Brain microvascular endothelial cell (primary cell): ENCODE measurements at regions not wholly inside any gene's neighbourhood (a gene's known extent, or its start where the extent isn't known, plus 50 kb on each side); places are given as distances from the start of the nearest gene placed in this dataset.
A peak's percentile ranks its signal among the peaks of the same experiment; 100 is the strongest.

Experiments used
- DNase-seq: peaks from one replicate; pipeline ENCODE4 v3.0.0-alpha.2; 2020
- H3K27ac ChIP-seq: fragments of 250-450 bp; sonication (Bioruptor Pico); 2 replicates; pipeline ENCODE4 v1.5.1; 2020; ENCODE audit warnings: mild to moderate bottlenecking, moderate library complexity
- H3K27me3 ChIP-seq: fragments of 250-450 bp; sonication (Bioruptor Pico); replicated peaks from 2 replicates; pipeline ENCODE4 v1.5.1; 2020; ENCODE audit warnings: mild to moderate bottlenecking
- H3K36me3 ChIP-seq: fragments of 250-450 bp; sonication (Bioruptor Pico); replicated peaks from 2 replicates; pipeline ENCODE4 v1.5.1; 2020; ENCODE audit warnings: mild to moderate bottlenecking
- H3K4me3 ChIP-seq: 2 replicates; pipeline ENCODE4 v1.5.1; 2011; ENCODE audit warnings: low read depth, mild to moderate bottlenecking, control low read depth, low read length, moderate library complexity
- CTCF ChIP-seq: IDR thresholded peaks from 2 replicates; pipeline ENCODE4 v1.5.1; 2011; ENCODE audit warnings: low read depth, mild to moderate bottlenecking, moderate library complexity, low read length, control low read depth, inconsistent platforms; ENCODE audit errors: missing control alignments
- in situ Hi-C: cut with HindIII; loops from 2 replicates; pipeline ENCODE4 v1.10.0; 2017; ENCODE audit warnings: low sequenced_read_pairs, low pct_ligation_motif_present

- in situ Hi-C loops = no loop called here
These were observed 971.0 kb upstream of the CDH2 start for GRCh38 chr18:29147944-29148343.

GRCh38 chr18:29146068-29146467 is 969.1 kb upstream of the CDH2 start:
- in situ Hi-C loops = no loop called here
- no peak for TF ChIP-seq CTCF
- Histone ChIP-seq H3K4me3 (no peak overlapping the region), H3K27ac (no peak overlapping the region), H3K27me3 (no peaks in the 10 kb centered on the region), H3K36me3 (no peaks in the 10 kb centered on the region)
- no peak for DNase-seq

More at GRCh38 chr18:29147944-29148343, 971.0 kb upstream of the CDH2 start:
- Histone ChIP-seq H3K27ac (no peak overlapping the region), H3K27me3 (no peaks in the 10 kb centered on the region), H3K36me3 (no peaks in the 10 kb centered on the region), H3K4me3 (no peak overlapping the region)
- no peak for TF ChIP-seq CTCF
- DNase-seq = peak; percentile 57

DNA sequence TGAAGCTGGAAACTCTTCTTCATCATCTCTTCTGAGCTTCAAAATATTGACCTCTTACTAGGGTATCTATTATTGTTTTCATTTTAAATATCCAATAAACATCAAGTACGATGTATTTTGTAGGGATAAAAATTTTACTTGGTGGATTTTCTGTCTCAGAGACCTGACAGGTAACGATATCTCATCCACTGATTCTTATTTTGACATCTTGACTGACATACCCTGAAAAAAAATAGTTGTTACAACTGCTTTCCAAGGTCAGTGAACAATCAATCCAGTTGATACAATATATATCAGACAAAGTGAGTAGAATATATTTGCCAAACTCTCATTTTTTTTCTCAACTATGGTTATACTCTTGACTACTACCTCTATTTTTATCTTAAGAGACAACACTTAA is 963.7 kb upstream of the CDH2 start:
- H3K36me3 ChIP-seq = no peaks in the 10 kb centered on the region
- H3K4me3 ChIP-seq = no peak overlapping the region
- in situ Hi-C loops = no loop called here
- no peak for TF ChIP-seq CTCF
- no peak overlapping the region for H3K27ac ChIP-seq
- DNase-seq = no peak
- H3K27me3 ChIP-seq = no peaks in the 10 kb centered on the region

- H3K4me3 ChIP-seq = no peak overlapping the region
- no peaks in the 10 kb centered on the region for H3K36me3 ChIP-seq
- in situ Hi-C loops = no loop called here
- no peak for TF ChIP-seq CTCF
- no peak overlapping the region for H3K27ac ChIP-seq
- DNase-seq = no peak
- H3K27me3 ChIP-seq = no peaks in the 10 kb centered on the region
These were observed 961.0 kb upstream of the CDH2 start for GRCh38 chr18:29137773-29138495.

- Histone ChIP-seq H3K36me3 (no peaks in the 10 kb centered on the region), H3K4me3 (no peak overlapping the region), H3K27ac (no peak overlapping the region), H3K27me3 (no peaks in the 10 kb centered on the region)
- DNase-seq = no peak
- TF ChIP-seq CTCF = no peak
- in situ Hi-C loops = no loop called here
These were observed 947.0 kb upstream of the CDH2 start for GRCh38 chr18:29123706-29124530.
